ENCODE measurements at regions not wholly inside any gene's neighbourhood (a gene's known extent, or its start where the extent isn't known, plus 50 kb on each side); places are given as distances from the start of the nearest gene placed in this dataset.

DNA sequence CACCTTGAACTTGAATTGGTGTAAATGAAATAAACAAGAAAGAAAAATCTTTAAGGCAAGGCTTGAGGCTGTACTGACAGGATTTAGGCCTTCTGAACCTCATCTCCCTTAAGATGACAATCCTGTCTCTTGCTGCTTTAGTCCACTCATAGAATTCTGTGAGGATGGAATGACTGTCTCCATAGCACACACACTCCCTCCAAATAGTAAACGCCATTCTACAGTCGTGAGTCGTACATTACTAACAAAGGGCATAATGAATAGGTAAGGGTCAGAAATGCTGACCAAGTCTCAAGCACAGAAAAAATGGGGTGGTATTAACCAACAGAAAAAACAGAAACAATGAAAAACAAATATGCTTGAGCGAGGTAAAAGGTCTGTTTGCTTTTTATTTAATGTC is 71.8 kb upstream of the SIMC1 start:
- peaks cover 14% of the 10 kb centered on the region for H3K4me1 ChIP-seq (ENCODE audit: insufficient read depth, low read length)
- no peaks in the 10 kb centered on the region for H3K36me3 ChIP-seq (ENCODE audit: low read depth, low read length)
- no peaks in the 10 kb centered on the region for H3K9me3 ChIP-seq (ENCODE audit: low read length)
- H3K79me2 ChIP-seq (ENCODE audit: low read length) = no peaks in the 10 kb centered on the region
- CTCF ChIA-PET = no interaction called here
- DNase-seq (peak; percentile 67), ATAC-seq (peak; percentile 88)
- no TSS peak for BruUV-seq (replicated peaks)
- POLR2A ChIA-PET (ENCODE audit: unreplicated experiment) = no interaction called here
- peak overlapping the region; percentile 18; the same call in 1 of the 2 replicates for H3K4me2 ChIP-seq (ENCODE audit: low read length)
- no peak overlapping the region for H3K9ac ChIP-seq (ENCODE audit: low read length)
- H3K27ac ChIP-seq (ENCODE audit: low read length) = no peak overlapping the region
- H4K20me1 ChIP-seq (ENCODE audit: low read length) = no peaks in the 10 kb centered on the region
- no peak overlapping the region for H2AFZ ChIP-seq (ENCODE audit: low read length)
- H3F3A ChIP-seq (ENCODE audit: low read length, unreplicated experiment) = no peaks in the 10 kb centered on the region
- intact Hi-C loops (cut with micrococcal nuclease) = no loop called here
- H3K9me2 ChIP-seq (replicated peaks; ENCODE audit: low read length) = no peaks in the 10 kb centered on the region
- H3K27me3 ChIP-seq (ENCODE audit: low read length) = no peaks in the 10 kb centered on the region
- TF ChIP-seq, protein P1, sequence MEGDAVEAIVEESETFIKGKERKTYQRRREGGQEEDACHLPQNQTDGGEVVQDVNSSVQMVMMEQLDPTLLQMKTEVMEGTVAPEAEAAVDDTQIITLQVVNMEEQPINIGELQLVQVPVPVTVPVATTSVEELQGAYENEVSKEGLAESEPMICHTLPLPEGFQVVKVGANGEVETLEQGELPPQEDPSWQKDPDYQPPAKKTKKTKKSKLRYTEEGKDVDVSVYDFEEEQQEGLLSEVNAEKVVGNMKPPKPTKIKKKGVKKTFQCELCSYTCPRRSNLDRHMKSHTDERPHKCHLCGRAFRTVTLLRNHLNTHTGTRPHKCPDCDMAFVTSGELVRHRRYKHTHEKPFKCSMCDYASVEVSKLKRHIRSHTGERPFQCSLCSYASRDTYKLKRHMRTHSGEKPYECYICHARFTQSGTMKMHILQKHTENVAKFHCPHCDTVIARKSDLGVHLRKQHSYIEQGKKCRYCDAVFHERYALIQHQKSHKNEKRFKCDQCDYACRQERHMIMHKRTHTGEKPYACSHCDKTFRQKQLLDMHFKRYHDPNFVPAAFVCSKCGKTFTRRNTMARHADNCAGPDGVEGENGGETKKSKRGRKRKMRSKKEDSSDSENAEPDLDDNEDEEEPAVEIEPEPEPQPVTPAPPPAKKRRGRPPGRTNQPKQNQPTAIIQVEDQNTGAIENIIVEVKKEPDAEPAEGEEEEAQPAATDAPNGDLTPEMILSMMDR (conservative IDR thresholded peaks at IDR 0.05; ENCODE audit: low read depth, low read length) = no peak
- TF ChIP-seq EZH2phosphoT487 (IDR thresholded peaks at IDR 0.05; ENCODE audit: borderline replicate concordance, low read length) = no peak
- no peak for TF ChIP-seq EZH2 (IDR thresholded peaks at IDR 0.05; ENCODE audit: low read length, unreplicated experiment)
- no peak overlapping the region for H3K4me3 ChIP-seq (ENCODE audit: low read length)

DNA sequence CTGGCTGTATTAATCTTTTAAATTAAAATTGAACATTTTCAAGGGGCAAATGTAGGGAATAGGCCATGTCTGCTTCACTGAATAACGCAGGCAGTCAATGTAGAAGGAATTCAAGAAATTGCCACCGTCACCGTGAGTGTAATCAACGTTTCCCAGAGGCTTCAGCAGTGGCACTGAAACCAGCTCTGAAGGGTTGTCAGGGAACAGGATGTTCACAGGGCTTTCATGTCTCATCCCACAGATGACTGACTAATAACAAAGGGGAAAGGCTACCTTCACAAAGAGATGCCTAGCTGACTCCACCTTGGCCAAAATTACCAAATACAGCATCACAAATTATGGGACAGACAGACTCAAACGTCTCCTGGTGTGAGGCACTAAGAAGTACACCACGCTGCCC is 70.4 kb upstream of the SIMC1 start:
- H2AFZ ChIP-seq (ENCODE audit: low read length) = no peak overlapping the region
- no peak; the same call in 1 of the 2 replicates for ATAC-seq
- ChIA-PET CTCF (interaction anchor here (0.5 kb wide), 1 partner anchor 438 kb away, joined by 3 read pairs; no protein-coding TSS in a partner anchor), POLR2A (ENCODE audit: unreplicated experiment) (no interaction called here)
- no peaks in the 10 kb centered on the region for H4K20me1 ChIP-seq (ENCODE audit: low read length)
- no peak overlapping the region for H3K4me2 ChIP-seq (ENCODE audit: low read length)
- H3K9me3 ChIP-seq (ENCODE audit: low read length) = no peaks in the 10 kb centered on the region
- no peak overlapping the region for H3K27ac ChIP-seq (ENCODE audit: low read length)
- intact Hi-C loops (cut with micrococcal nuclease) = no loop called here
- H3K36me3 ChIP-seq (ENCODE audit: low read depth, low read length) = no peaks in the 10 kb centered on the region
- no TSS peak for BruUV-seq (replicated peaks)
- H3K4me1 ChIP-seq (ENCODE audit: insufficient read depth, low read length) = peaks cover 14% of the 10 kb centered on the region
- no peak overlapping the region for H3K9ac ChIP-seq (ENCODE audit: low read length)
- TF ChIP-seq, protein P1 (conservative IDR thresholded peaks at IDR 0.05; ENCODE audit: low read depth, low read length) = no peak
- TF ChIP-seq EZH2phosphoT487 (IDR thresholded peaks at IDR 0.05; ENCODE audit: borderline replicate concordance, low read length) (no peak), EZH2 (IDR thresholded peaks at IDR 0.05; ENCODE audit: low read length, unreplicated experiment) (no peak)
- no peaks in the 10 kb centered on the region for H3F3A ChIP-seq (ENCODE audit: low read length, unreplicated experiment)
- H3K79me2 ChIP-seq (ENCODE audit: low read length) = no peaks in the 10 kb centered on the region
- no peaks in the 10 kb centered on the region for H3K9me2 ChIP-seq (replicated peaks; ENCODE audit: low read length)
- H3K27me3 ChIP-seq (ENCODE audit: low read length) = no peaks in the 10 kb centered on the region
- no peak overlapping the region for H3K4me3 ChIP-seq (ENCODE audit: low read length)
- peak; percentile 27 for DNase-seq

DNA sequence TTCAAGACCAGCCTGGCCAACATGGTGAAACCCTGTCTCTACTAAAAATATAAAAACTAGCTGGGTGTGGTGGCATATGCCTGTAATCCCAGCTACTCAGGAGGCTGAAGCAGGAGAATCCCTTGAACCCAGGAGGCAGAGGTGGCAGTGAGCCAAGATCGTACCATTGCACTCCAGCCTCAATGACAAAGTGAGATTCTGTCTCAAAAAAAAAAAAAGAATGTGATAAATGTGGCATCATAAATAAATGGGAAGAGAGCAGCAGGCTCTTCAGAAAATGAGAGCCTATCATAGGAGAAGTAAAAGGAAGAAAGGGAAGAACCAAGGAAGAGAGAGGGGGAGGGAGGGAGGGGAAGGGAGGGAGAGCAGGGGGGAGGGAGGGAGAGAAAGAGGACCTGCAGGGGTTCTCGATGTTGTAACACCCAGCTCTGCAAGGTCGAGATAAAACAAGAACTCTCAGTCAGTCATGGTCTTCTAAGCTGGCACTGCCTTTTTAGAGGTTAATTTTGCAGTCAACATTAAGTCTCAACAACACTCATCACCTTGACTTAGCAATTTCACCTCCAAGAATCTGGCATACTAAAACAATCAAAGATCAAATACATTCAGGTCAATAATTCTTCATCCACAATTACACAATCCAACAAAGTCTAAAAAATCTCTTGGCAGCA is 68.7 kb upstream of the SIMC1 start:
- ChIA-PET POLR2A (ENCODE audit: unreplicated experiment) (no interaction called here), CTCF (no interaction called here)
- Histone ChIP-seq H3K4me1 (ENCODE audit: insufficient read depth, low read length) (peaks cover 14% of the 10 kb centered on the region), H2AFZ (ENCODE audit: low read length) (no peak overlapping the region), H3K36me3 (ENCODE audit: low read depth, low read length) (no peaks in the 10 kb centered on the region), H3K79me2 (ENCODE audit: low read length) (no peaks in the 10 kb centered on the region), H3K4me2 (ENCODE audit: low read length) (no peak overlapping the region), H3K9ac (ENCODE audit: low read length) (no peak overlapping the region), H4K20me1 (ENCODE audit: low read length) (no peaks in the 10 kb centered on the region), H3F3A (ENCODE audit: low read length, unreplicated experiment) (no peaks in the 10 kb centered on the region), H3K9me2 (replicated peaks; ENCODE audit: low read length) (no peaks in the 10 kb centered on the region), H3K9me3 (ENCODE audit: low read length) (no peaks in the 10 kb centered on the region), H3K27me3 (ENCODE audit: low read length) (no peaks in the 10 kb centered on the region), H3K27ac (ENCODE audit: low read length) (no peak overlapping the region), H3K4me3 (ENCODE audit: low read length) (no peak overlapping the region)
- DNase-seq (no peak), ATAC-seq (no peak)
- no peak for TF ChIP-seq EZH2phosphoT487 (IDR thresholded peaks at IDR 0.05; ENCODE audit: borderline replicate concordance, low read length)
- TF ChIP-seq, protein P1 (conservative IDR thresholded peaks at IDR 0.05; ENCODE audit: low read depth, low read length) = no peak
- TF ChIP-seq EZH2 (IDR thresholded peaks at IDR 0.05; ENCODE audit: low read length, unreplicated experiment) = no peak
- intact Hi-C loops (cut with micrococcal nuclease) = no loop called here
- BruUV-seq (replicated peaks) = no TSS peak

All from PC-3 (cell line).